Transverse colon (tissue), 4 donors: ENCODE measurements at regions not wholly inside any gene's neighbourhood (a gene's known extent, or its start where the extent isn't known, plus 50 kb on each side); places are given as distances from the start of the nearest gene placed in this dataset.

ENCODE experiments used
- DNase-seq: peaks from one replicate; pipeline ENCODE4 v3.0.0-alpha.2; 2019
- H3K27ac ChIP-seq, 4 donors: fragments of 200-600 bp; sonication (generic); 2 replicates each; pipeline ENCODE4 v1.5.1; 2016 to 2018; ENCODE audit warnings: inconsistent platforms in 4 of 4
- H3K27me3 ChIP-seq: fragments of 200-600 bp; sonication (generic); 2 replicates; pipeline ENCODE4 v1.5.1; 2017; ENCODE audit warnings: inconsistent platforms
- H3K36me3 ChIP-seq, 4 donors: fragments of 200-600 bp; sonication (generic); 2 replicates each; pipeline ENCODE4 v1.5.1; 2017 to 2019; ENCODE audit warnings: inconsistent platforms in 4 of 4
- H3K4me1 ChIP-seq, 4 donors: fragments of 200-600 bp; sonication (generic); 2 replicates each; pipeline ENCODE4 v1.5.1; 2017 to 2020; ENCODE audit warnings: inconsistent platforms in 4 of 4
- H3K4me3 ChIP-seq, 4 donors: fragments of 200-600 bp; sonication (generic); 1 replicate in 1 of 4; 2 replicates in 3 of 4; pipeline versions ENCODE4 v1.5.1 to v1.6.1; 2017 to 2019; ENCODE audit warnings: inconsistent platforms in 4 of 4
- H3K9me3 ChIP-seq, 2 donors: fragments of 200-600 bp; sonication (generic); 2 replicates each; pipeline ENCODE4 v1.5.1; 2017 to 2019; ENCODE audit warnings: inconsistent platforms in 2 of 2
- EP300 ChIP-seq: sonication (generic); formaldehyde crosslinking; IDR thresholded peaks from one replicate; pipeline ENCODE4 v1.6.1; 2017; ENCODE audit warnings: antibody characterized with exemption, low read depth
- POLR2A ChIP-seq: fragments of 450-650 bp; IDR thresholded peaks from one replicate; pipeline ENCODE4 v1.6.1; 2016; ENCODE audit warnings: antibody characterized with exemption, mild to moderate bottlenecking, moderate library complexity
- POLR2AphosphoS5 ChIP-seq, 3 donors: sonication (generic); formaldehyde crosslinking; IDR thresholded peaks; one replicate each; pipeline ENCODE4 v1.6.1; 2016; ENCODE audit warnings: antibody characterized with exemption in 3 of 3
- WGBS, 2 donors: methylation state at CpG; one replicate each; pipeline ENCODE4 v1.1.5; 2018; ENCODE audit warnings: low coverage in 1 of 2; 5-methylcytosine and 5-hydroxymethylcytosine counted together
- in situ Hi-C, 4 donors: fragments of 200-750 bp; cut with MboI; loops; one replicate each; pipeline versions ENCODE4 v1.15.0 to v1.15.1; 2017; ENCODE audit warnings: low sequenced_read_pairs in 3 of 4, low pct_ligation_motif_present in 1 of 4, low pct_unique_long_range_greater_than_20kb in 1 of 4
- intact Hi-C: fragments of 100-400 bp; cut with DNase I; formaldehyde crosslinking; loops from one replicate; pipeline ENCODE4 v1.15.1; 2023; ENCODE audit warnings: low total_unique reads
- TF ChIP-seq, protein P1 (sequence below), 5 experiments: fragments of 200-600 bp in 3 of 5; fragments of 450-650 bp in 2 of 5; sonication (generic) in 3 of 5; IDR thresholded peaks; 1 replicate in 2 of 5; 2 replicates in 3 of 5; pipeline ENCODE4 v1.5.1; 2016 to 2017; ENCODE audit warnings: antibody characterized with exemption in 5 of 5, inconsistent platforms in 3 of 5, mild to moderate bottlenecking in 2 of 5, moderate library complexity in 1 of 5

DNA sequence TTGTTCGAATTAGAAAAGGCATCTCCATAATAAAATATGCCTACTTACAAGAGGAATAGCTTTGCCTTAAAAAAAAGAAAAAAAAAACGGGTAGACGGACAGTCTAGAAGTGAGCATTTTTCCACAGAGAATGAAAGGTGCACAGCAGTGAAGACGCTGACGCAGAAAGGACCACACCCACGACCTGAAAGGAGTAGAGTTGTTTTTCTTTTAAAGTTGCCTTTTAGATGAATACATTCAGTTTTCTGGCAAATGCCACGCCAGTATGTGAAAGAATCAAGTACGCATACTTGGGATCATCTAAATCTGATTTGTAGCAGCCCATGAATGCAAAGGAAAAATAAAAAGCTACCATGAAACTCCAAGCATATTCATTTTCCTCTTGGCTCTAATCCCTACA is 809.2 kb upstream of the SOX11 start:
- H3K27me3 ChIP-seq = no peaks in the 10 kb centered on the region
- 65 to 76% methylated on average over 8 of the region's 8 CpGs for WGBS, 2 donors
- no peak for DNase-seq
- no peaks in the 10 kb centered on the region for H3K36me3 ChIP-seq
- H3K9me3 ChIP-seq = peaks cover 0 to 7% of the 10 kb centered on the region in 2 donors
- H3K4me3 ChIP-seq = no peak overlapping the region
- TF ChIP-seq POLR2AphosphoS5 (IDR thresholded peaks at IDR 0.05) (no peak), EP300 (no peak)
- TF ChIP-seq, protein P1, sequence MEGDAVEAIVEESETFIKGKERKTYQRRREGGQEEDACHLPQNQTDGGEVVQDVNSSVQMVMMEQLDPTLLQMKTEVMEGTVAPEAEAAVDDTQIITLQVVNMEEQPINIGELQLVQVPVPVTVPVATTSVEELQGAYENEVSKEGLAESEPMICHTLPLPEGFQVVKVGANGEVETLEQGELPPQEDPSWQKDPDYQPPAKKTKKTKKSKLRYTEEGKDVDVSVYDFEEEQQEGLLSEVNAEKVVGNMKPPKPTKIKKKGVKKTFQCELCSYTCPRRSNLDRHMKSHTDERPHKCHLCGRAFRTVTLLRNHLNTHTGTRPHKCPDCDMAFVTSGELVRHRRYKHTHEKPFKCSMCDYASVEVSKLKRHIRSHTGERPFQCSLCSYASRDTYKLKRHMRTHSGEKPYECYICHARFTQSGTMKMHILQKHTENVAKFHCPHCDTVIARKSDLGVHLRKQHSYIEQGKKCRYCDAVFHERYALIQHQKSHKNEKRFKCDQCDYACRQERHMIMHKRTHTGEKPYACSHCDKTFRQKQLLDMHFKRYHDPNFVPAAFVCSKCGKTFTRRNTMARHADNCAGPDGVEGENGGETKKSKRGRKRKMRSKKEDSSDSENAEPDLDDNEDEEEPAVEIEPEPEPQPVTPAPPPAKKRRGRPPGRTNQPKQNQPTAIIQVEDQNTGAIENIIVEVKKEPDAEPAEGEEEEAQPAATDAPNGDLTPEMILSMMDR (IDR thresholded peaks at IDR 0.05) = no peak
- intact Hi-C loops = no loop called here
- in situ Hi-C loops = no loop called here
- no peak overlapping the region for H3K27ac ChIP-seq
- H3K4me1 ChIP-seq = no peaks in the 10 kb centered on the region

- TF ChIP-seq, protein P1 (IDR thresholded peaks at IDR 0.05) = no peak
- TF ChIP-seq POLR2AphosphoS5 (IDR thresholded peaks at IDR 0.05) (no peak), POLR2A (no peak), EP300 (no peak)
- intact Hi-C loops = no loop called here
Observed at GRCh38 chr2:4883375-4883774, 808.8 kb upstream of the SOX11 start.

GRCh38 chr2:4884117-4884571 is 808.0 kb upstream of the SOX11 start:
- DNase-seq = no peak
- no peaks in the 10 kb centered on the region for H3K36me3 ChIP-seq
- no peak overlapping the region for H3K4me3 ChIP-seq
- H3K27me3 ChIP-seq = no peaks in the 10 kb centered on the region
- TF ChIP-seq EP300 (no peak), POLR2AphosphoS5 (IDR thresholded peaks at IDR 0.05) (no peak), POLR2A (no peak)
- TF ChIP-seq, protein P1 (IDR thresholded peaks at IDR 0.05) = no peak
- H3K27ac ChIP-seq = no peak overlapping the region
- in situ Hi-C loops = no loop called here
- 93% methylated on average over 18 of the region's 25 CpGs; no CpG with 5 or more reads in 1 of the 2 donors for WGBS, 2 donors
- peaks cover 0 to 7% of the 10 kb centered on the region in 2 donors for H3K9me3 ChIP-seq
- intact Hi-C loops = no loop called here
- H3K4me1 ChIP-seq = no peaks in the 10 kb centered on the region

More at GRCh38 chr2:4883375-4883774, 808.8 kb upstream of the SOX11 start:
- Histone ChIP-seq H3K36me3 (no peaks in the 10 kb centered on the region), H3K4me3 (no peak overlapping the region), H3K4me1 (no peaks in the 10 kb centered on the region), H3K27me3 (no peaks in the 10 kb centered on the region), H3K27ac (no peak overlapping the region), H3K9me3 (peaks cover 0 to 7% of the 10 kb centered on the region in 2 donors)
- no peak for DNase-seq
- 87% methylated on average over 17 of the region's 17 CpGs; no CpG with 5 or more reads in 1 of the 2 donors for WGBS, 2 donors
- in situ Hi-C loops = no loop called here

GRCh38 chr2:4891394-4891793 is 800.8 kb upstream of the SOX11 start:
- no peak overlapping the region for H3K4me3 ChIP-seq
- peaks cover 0 to 4% of the 10 kb centered on the region in 2 donors for H3K9me3 ChIP-seq
- H3K4me1 ChIP-seq = no peaks in the 10 kb centered on the region
- in situ Hi-C loops (no loop called here), intact Hi-C loops (no loop called here)
- TF ChIP-seq EP300 = no peak
- TF ChIP-seq, protein P1 (IDR thresholded peaks at IDR 0.05) = no peak
- no peak for TF ChIP-seq POLR2A
- TF ChIP-seq POLR2AphosphoS5 (IDR thresholded peaks at IDR 0.05) = no peak
- 48 to 58% methylated on average over 4 to 5 of the region's 5 CpGs for WGBS, 2 donors
- H3K27ac ChIP-seq = no peak overlapping the region
- H3K36me3 ChIP-seq = no peaks in the 10 kb centered on the region
- no peaks in the 10 kb centered on the region for H3K27me3 ChIP-seq
- no peak for DNase-seq
